ENCODE measurements at regions not wholly inside any gene's neighbourhood (a gene's known extent, or its start where the extent isn't known, plus 50 kb on each side); places are given as distances from the start of the nearest gene placed in this dataset.

DNA sequence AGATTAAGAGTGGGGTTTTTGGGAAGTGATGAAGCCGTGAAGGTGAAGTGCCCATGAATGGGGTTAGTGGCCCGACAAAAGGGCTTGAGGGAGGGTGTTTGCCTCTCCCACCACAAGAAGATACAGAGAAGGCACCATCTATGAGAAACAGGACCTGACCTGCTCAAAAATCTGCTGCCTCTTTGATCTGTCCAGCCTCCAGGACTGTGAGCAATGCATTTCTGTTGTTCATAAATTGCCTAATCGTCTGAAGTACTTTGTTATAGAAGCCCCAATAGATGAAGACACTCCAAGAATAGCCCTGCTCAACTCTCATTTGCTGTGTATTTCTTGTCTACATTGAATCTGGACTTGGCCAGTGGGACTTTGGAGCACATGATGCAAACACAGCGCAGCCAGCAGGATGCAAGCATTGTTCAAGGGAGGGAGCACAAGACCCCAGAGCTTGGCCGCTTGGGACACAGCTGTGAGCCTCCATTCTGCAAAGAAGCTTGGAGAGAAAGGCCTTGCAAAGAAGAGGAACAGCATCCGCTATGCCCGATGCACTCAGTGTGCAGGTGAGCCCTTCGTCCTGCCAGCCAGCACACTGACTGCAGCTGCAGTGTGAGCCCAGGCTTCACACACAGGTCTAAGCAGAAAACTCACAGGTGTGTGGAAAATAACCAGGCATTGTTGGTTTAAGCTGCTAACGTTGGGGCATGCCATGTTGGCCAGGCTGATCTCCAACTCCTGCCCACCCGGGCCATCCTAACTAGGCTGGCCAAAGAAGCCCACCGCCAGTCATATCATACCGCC, 73.2 kb upstream of the KLF6 start:
- no peak for DNase-seq

DNA sequence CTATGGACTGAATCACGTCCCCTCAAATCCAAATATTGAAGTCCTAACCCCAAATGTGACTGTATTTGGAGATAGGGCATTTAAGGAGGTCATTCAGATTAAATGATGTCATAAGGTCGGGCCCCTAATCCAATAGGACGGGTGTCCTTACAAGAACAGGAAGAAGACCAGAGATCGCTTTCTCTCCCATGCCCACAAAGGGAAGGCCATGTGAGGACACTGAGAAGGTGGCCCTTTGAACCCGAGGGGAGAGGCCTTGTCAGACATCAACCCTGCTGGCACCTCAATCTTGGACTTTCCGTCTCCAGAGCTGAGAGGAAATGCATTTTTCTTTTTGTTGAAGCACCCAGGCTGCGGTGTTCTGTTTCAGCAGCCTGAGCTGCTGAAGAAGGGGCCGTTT, 72.3 kb upstream of the KLF6 start:
- DNase-seq = no peak

DNA sequence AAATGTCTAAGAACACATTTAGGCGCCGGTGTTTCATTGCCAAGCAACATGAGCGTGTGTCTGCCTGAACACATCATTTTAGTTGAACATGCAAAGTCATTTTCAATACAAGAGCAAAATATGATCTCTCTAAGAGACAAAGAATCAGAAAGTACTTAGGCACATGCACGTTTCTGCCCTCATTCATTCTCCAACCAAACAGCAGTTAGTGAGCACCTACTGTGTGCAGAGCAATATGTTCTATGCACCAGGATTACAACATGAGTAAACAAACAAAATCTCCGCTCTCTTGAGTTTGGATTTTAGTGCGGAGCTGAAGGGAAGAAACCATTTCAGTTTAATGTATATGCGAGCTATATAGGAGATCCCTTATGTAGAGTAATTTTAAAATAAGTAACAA, 71.6 kb upstream of the KLF6 start:
- no peak for DNase-seq

DNA sequence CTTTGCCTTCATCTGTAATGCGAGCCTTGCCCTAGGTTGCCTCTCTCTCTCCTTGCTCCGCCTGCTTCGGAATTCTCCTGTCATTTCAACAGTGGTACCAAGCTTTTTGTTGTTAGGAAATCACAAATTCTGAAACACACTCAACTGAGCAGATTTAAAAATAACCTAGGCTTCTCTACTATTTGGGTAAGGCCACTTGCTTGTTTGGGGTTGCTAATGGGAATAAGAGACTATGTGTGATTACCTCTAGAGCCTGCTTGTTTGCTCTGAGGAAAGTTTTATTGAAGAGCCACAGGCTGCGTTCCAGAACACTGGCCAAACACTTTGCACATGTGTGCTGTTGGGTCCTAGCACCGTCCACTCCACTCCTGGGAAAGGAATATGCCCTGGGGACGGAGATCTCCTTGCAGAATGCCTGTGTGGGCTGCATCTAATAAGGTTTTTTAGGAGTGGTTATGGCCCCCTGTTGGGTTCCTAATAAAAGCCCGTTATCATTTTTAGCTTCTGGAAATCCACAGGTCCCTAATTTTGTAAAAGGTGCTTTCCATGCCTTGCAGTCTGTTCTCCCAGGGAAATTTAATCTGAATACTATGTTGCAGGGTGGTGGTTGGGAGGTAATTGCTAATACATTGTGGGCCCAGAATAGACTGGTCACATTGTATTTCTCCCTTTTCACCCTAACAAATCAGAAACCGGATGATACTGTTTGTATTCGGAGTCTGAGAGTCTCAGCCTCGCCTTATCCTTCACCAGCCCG, 68.7 kb upstream of the KLF6 start:
- DNase-seq = no peak

DNA sequence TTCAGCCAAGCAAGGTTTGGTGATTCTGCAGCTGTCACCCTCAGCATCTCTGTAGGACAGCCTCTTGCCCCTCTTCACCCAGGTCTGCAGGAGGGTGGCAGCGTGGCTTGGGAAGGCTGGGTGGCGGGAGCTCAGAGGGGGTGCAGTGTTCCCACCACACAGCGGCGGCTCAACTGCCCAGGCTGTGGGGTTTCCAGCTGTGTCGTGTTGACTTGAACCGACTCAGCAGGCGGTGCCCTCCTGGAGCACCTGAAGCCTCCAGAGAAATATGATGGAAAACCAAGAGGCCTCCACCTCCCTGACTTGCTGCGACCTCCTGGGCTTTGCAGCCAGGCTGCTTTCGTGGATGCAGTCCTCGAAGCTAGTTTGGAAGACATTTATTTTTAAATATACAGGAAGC, 68.0 kb upstream of the KLF6 start:
- no peak for DNase-seq

DNA sequence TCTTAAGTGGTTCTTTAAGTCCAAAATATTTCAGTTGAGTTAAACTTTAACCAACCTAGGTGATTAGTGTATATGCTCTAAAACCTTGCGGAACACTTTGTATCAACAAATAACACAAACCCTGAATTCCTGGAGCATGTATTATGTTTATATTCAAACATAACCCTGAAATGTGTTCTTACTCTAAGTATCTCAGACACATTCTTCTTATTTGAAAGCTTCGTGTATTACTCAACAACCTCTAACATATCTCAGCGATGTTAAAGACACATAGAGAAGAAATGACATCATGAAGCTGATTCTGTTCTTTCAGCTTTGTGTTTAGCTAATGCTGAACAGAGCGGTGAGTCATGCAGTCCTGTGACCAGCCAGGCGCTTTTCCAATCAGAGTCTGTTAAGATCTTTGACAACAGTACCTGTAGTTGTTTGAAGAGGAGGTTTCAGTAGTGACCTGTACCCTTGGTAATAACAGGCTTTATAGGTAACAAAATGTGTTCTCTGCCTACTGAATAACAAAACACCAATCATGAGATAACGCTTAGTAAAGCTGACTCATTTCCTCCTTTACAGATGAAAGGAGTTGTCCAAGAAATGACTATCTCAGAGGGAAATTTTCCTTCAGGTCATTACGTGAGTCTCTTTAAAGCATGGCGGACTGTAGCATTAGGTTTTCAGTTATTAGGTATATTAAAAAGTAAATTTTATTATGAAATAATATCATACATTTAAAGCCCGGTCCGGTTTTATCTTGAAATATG, 67.3 kb upstream of the KLF6 start:
- DNase-seq = peak in 4 of 5 experiments; percentile 44 to 88 (median 56)

DNA sequence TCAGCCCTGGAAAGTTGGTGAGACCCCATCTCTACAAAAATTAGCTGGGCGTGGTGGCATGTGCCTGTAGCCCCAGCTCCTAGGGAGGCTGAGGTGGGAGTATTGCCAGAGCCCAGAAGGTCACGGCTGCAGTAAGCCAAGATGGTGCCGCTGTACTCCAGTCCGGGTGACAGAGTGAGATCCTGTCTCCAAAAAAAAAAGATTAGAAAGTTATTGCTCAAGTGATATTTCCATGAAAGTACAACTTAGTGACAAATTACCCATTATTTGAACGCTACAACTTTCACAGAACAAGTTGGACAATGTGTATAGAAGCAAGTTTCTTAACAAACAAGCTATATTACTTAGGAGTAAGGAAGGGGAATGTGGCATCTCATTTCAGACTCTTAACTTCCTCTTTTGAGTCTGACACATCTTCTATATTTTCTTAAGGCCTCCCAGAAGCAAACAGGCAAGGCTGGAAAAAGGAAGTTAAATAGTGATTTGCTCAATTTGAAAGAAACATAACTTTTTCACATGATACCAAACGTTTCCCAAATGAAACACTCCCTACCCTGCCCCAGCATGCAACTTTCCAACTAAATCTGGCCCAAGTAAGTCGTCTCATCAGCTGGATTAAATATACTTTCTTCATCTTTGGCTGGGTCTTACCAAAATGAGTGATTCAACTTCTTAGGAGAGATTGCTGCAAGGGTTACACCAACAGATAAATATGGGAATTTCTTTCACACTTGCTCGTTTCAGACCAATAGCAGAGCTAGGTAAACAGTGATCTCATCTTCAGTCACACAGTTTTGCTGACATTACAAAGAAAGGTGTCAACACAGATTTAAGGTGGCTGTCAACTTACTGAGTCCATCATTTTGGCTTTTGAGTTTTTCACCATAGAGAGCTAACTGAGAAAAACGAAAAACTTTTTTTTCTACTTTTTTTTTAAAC, 66.3 kb upstream of the KLF6 start:
- no peak for DNase-seq

DNA sequence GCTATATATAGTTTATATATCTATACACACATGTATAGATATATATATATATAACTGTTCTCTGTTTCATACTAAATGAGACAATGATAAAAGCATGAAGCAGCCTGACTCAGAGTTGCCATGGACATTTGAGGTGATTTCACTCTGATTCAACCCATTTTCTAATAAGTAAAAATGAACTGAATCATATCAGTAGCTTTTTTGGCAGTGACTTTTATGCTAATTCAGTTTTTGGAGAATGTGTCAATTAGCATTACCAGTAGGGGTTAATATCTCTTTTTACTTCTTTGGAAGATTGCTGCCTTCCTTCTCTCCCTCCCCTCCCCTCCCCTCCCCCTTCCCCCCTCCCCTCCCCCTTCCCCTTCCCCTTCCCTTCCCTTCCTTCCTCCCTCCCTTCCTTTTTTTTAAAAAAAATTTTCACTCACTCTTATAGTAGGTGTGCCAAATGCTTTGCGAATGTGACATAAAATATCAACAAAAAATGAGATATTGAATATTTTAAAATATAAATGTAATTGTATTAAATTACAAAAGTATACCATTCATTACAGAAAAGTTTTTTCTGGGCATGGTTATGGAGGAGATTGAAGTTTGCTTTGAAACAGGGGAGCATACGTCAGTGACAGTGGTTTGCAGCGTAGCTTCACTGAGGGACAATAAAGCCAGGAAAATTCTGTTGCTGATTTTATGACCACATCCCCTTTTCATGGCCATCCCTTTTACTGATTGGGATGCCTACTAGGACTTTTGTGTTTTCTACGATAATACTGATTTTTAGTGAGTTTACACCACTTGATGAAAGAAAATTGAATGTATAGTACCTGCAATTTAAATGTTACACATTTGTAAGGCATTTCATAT, 64.0 kb upstream of the KLF6 start:
- DNase-seq = no peak

DNA sequence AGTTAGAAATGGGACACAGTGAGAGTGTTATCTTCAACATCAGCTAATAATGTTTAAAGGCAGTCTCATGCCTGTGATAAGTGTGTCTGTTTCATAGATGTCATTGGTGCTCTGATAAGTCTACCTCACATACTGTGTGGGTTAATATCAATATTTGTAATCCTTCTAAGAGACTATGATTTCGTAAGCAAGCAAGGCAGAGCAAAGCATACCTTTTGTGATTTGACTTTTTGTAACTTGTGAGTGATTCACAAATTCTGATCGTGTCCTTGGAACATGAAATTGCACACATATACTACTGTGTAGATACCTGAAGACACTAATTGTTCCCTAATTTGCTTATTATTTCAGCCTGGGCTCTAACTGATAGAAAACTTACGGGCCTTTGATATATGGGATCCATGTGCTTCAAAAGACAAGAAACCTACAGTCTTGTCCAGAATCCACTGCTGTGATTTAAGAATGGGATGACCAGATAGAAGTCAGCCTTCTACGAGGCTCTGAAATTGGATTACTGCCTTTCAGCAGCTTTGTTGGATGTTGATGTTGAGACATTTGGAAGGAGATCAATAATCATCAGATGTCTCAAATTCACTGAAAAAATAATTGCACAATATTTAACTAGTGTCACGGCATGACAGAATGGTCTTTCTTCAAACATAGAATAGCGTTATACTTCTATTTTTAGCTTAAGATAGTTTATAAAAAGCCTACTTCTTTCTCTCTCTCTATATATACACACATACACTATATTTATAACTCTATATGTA, 63.2 kb upstream of the KLF6 start:
- DNase-seq = no peak

DNA sequence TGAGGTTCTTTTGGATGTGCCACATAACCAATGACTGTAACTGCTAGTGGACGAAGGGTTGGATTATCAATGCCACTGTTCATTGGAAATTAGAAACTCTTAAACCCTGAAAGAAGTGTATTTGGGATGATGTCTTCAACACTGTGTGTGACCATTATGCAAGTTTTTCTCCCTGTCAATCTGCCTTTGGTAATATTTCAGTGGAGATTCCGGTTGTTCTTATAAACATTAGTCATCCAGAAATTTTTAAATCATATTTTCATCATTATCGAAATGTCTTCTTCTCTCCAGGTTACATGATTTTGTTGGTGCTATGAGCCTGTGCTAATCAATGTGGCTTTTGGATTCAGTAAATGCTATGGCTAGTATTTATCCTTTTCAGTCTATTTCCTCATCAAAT, 61.7 kb upstream of the KLF6 start:
- no peak for DNase-seq

DNA sequence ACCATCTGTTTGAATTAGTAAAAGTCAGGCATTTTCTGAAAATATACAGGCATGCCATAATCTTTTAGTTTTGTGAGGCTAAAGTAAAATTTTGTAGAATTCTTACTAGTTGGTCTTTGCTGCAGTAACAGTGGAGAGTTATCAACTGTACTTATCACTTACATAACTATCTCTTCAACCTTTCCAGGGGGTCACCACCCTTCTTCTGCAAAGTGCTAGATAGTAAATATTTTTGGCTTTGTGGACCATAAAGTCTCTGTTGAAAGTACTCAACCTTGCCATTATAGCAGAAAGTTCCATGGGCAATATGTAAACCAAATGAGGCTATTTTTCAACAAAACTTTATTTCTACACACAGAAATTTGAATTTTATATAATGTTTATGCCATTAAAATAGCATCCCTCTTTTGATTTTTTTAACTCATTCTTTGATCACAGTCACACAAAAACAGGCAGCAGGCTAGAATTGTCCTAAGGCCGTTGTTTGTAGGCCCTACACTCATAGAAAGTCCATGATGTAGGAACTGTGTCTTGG, 59.5 kb upstream of the KLF6 start:
- no peak for DNase-seq

DNA sequence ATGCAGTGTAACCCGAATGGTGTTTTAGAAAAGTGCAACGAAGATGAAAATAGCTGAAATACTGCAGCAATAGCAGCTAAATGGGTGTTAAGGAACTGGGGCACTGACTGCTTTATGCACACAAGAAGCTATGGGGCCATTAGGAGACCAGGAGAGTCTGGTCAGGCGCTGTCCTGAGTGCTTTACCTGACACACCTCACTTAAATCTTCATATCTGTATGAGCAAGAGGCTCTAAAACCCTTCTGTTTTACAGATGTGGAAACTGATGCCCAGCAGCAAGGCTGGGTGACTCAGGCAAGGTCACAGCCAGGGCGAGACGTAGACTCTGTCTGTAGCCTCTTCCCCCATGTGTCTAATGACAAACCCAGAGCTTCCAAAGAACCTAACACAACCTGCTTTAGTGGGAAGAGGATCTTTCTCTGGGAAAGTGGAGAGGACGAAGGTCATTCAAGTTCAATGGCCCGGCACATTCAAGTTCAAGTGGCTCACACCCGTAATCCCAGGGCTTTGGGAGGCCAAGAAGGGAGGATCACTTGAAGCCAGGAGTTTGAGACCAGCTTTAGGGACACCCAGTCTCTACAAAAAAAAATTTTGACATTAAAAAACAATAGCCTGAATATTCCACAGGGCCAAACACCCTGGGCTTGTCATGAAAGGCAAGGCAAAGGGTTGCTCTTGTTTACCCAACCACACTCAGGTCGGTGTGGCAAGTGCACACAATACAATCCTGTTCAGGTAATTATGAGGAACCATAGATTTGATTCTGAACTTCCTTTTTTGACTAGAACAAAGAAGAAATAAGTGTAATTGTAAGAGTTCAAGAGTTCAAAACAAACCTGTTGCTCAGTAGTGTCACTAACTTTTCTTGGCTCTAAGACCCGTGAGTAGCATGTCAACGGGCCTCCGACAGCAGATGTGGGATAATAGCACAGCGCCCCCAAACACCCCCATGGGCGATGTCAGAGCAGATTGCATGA, 53.7 kb upstream of the KLF6 start:
- no peak for DNase-seq

DNA sequence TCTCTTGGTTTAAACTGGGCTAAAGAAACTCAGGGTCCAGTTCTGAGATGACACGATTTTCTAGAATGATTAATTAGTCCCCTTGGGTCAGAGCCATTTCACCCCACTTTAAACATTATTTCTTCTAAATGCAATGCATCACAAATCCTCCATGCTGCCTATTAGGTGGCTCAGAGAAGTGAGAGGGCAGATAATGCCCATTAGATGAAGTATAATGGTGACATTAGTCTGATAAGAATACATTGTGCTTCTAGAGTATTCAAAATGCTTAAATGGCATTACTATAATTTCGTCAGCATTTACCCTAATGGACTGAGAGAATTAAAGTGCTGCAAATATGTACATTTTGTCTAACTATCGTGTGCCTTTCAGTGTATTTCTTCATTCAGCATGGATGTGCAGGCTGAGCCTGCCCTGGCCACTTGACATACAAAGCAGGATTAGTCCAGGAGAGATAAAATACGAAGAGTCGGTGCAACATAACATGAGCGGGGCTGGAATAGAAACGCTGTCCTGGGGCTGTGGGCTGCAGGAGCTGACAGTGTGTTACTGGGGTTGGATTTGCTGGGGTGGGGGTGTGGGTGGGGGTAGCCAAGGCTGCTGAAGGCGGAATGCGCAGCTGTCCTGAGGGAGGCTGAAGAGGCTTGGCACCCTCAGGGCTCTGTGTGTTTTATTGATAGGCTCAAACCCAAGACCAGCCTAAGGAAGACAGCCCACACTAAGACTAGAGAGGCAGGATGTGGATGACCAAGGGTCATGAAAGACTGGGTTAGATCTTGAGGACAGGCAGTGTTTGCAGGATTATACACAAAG, 52.8 kb upstream of the KLF6 start:
- DNase-seq = no peak

DNA sequence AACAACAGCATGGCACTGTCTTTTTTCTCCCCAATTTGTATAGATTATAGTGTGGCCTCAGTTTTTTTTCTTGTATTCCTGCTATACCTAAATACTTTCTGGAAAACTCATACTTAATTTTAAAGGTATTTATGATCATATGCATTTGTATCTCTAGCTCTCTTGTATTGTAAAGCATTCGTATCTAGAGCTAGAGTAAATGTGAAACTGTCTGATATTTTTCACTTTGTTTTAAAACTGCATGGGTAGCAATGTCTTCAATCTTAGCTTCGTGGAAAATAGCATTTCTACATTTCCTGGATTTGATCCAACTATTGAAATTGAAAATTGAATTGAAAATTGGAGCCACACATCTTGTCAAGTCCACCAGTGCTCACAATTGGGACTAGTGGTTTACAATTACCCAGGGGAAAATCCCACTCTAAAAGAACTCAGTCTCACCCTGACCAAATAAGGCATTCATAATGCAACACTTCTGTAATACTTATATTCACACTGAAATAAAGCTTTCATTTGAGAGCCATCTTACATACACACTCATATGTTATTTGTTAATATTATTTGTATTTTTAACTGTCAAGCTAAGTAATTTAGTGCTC, 51.3 kb upstream of the KLF6 start:
- DNase-seq = peak in 1 of 5 experiments; percentile 35

DNA sequence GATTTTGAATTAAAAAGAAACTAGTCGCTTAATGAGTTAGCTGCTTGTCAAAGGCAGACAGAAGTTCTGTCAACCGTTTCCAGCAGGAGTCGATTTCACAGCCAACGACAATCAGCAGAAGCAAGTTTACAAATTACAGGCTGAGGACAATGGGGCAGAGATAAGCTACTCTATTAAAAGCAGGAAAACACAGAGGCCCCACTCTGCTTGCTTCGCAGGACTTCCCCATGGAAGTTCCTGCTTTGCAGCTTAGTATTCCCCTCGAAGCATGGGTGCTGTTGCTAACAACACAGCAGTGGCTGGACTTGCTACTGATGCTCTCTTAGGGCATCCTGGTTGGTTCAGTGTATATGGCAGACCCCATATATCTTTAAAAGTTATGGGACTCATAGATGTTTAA, 50.8 kb upstream of the KLF6 start:
- DNase-seq = peak in 1 of 5 experiments; percentile 34

DNA sequence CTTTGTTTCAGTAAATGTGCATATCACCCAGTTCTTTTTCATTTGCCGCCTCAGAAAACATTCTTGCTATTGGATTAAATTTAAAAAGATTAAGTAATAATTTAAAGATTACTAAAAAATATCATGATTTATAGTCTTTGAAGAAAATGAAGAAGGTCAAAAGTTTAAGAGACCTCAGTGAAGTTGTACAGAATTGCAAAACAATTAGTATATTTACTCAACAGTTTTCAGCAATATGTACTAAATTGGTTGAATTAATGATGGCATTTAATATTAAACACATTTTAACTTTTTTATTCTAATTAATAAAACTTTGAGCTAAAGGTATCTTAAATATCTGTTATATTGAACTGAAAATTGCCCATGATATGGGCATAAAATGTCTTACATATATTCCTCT, 49.9 kb upstream of the KLF6 start:
- DNase-seq = no peak

Data from T-helper 2 cell (primary cell).